SHP77 treated with DMSO at 0.1 percent for 48 hours (cell line): ENCODE measurements at regions not wholly inside any gene's neighbourhood (a gene's known extent, or its start where the extent isn't known, plus 50 kb on each side); places are given as distances from the start of the nearest gene placed in this dataset.
"Not testable (repeated sequence)": the region's sequence is repeated elsewhere in the genome, so short reads cannot be mapped to it uniquely, and the experiment has no call there.

Experiments
- DNase-seq: peaks from one replicate; lab custom pipeline; 2025; lab: John Stamatoyannopoulos, UW

DNA sequence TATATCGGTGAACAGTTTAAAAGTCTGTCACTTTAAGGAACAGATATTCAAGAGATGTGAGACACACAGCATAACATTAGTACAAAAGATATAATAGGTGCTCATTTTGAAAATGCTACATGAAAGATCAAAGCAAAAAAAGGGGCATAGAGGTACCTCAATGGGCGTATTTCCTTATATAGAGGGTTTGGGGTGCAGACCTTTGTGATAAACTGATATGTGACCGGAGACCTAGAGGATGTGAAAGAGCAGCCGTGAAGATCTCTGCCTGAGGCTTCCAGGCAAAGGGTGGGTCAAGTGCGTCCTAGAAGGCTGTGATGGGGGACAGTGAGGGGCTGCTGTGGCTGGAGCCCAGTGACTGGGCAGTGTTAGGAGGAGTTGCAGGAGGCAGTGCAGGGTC is 551.4 kb downstream of the ETS1 start:
- DNase-seq = no peak

DNA sequence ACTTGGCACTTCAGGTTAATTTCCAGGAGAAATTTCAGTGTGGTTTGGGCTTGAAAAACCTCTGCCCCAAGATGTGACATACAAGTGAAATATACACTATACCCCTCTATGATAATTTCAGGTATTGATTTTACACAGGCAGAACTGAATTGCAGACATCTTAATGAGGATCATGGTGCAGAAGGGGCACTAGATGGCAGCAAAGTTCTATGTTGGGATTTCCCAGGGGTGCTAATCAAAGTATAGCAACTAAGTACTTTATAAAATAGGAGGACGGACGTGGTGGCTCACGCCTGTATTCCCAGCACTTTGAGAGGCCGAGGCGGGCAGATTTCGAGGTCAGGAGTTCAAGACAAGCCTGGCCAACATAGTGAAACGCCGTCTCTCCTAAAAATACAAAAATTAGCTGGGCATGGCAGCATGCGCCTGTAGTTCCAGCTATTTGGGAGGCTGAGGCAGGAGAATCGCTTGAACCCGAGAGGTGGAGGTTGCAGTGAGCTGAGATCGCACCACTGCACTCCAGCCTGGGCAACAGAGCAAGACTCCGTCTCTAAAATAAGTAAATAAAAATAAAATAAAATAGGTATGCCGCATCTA is 555.7 kb downstream of the ETS1 start:
- not testable (repeated sequence) for DNase-seq

DNA sequence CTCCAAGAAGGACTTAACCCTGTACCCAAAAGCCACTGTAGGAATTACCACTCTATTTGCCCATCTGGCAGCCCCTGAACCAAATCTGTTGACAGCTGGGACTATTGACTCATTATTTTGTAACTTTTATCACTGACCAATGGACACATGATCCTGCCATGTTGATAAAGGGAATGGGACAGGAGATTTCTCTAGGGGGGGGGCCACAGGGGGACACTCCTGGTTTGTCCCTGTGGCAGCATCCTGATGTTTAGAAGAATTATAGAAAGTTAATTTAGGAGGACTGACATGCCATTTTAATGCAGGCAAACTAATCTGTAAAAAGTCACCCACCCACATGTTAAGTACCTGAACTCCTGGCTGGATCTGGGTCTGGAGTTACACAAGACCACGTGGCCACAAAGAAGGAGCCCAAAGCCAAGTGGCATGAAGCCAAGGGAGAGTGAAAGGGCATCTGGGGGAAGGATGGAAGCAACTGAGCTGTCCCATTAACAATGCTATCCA is 558.1 kb downstream of the ETS1 start:
- no peak for DNase-seq

DNA sequence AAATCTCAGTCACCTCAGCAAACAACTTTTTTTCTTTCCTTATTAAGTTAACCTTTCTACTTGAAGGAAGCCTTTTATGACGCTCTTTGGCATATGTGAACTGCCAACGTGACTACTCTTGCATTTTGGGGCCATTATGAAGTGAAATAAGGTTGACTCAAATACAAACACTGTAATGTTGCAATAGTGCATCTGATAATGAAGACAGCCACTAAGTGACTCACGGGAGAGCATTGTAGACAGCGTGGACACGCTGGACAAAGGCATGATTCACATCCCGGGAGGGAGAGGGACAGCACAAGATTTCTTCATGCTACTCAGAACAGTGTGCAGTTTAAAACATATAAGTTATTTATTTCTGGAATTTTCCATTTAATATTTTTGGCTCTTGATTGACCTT is 560.8 kb downstream of the ETS1 start:
- DNase-seq = no peak

DNA sequence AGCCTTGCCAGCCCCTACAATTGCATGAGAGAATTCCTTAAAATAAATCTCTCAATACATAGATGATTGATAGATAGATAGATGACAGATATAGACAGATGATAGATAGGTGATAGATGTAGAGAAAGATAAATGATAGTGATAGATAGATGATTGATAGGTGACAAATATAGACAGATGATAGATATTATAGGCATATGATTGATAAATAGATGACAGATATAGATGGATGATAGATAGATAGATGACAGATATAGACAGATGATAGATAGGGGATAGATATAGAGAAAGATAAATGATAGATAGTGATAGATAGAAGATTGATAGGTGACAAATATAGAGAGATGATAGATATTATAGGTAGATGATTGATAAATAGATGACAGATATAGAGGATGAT is 564.6 kb downstream of the ETS1 start:
- DNase-seq = no peak

DNA sequence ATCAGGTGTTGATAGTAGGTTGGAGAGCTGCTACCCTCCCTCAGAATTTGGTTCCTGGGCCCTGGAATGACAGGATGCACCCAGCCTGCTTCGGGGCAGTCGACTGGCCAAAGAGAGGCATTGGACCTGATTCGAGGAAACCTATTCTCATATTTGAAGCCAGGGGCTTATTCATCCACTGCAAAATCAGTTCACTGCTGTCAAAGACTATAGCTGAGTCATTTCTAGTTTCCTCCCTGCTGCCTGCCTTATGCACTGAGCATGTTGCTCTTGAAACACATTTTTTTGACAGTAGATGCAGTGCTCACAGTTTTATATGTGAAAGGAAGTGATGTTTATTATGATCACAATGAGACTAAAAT is 565.4 kb downstream of the ETS1 start:
- DNase-seq = no peak

DNA sequence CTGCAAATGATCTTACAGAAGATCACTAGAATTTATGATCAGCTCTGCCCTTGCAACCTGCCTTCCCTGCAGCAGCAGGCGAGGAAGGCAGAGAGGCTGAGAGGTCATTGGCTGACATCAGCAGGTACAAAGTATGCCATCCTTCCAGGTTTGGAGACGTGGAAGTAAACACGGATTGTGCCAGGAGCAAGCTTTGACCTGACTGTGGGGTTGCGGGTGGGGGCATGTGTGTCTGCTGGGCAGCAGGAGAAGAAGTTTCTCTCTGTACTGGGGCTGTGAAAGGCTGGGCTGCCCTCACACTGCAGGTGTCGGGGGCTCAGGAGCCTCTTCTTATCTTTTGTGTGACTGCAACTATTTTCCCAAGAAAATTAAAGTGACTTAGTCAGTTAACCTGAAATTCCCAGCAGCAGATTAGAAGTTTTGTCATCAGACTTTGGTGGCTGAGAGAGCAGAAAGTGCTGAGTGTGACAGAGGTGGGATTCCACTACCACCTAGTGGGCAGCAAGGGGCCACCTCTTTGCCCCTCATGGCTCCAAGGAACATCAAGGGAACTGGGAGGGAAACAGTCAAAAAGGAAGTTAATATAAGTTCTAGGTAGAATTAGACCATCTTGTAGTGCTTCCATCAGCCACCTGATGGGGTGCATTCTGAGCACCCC is 565.9 kb downstream of the ETS1 start:
- no peak for DNase-seq

DNA sequence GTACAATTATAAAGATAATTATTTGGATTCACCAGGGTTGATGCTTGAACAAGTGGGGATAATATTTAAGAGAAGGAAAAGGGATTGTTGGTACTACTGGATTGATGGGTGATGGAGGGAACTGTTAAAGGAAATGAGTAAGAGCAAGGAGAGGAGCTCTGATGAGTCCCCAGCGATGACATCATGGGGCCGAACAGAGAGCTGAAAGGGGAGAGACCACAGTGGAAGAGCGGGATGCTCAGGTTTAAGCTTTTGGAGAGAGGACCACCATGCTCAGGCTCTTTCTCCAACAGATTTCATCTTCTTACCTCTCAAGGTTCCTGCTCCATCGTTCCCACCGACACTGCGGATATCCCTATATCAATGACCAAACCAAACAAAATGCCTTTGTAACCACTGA is 568.7 kb downstream of the ETS1 start:
- DNase-seq = no peak

DNA sequence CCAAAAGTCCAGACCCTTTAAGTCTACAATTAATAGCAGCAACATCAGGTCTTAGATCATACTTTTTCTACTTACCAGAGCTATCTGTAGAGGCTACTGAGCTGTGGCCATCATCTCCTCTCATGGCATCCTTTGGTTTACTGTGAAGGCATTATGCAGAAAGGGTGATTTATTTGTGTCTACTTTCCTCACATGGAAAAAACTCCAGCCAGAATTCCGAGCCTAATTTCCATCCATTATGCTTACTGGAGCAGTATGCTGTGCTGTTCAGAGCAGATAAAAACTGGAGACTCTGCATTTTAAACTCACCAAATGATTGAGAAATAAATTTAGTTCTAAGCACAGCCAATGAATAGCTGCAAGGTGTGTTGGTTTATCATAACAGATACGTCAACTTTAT is 581.8 kb downstream of the ETS1 start:
- DNase-seq = no peak

DNA sequence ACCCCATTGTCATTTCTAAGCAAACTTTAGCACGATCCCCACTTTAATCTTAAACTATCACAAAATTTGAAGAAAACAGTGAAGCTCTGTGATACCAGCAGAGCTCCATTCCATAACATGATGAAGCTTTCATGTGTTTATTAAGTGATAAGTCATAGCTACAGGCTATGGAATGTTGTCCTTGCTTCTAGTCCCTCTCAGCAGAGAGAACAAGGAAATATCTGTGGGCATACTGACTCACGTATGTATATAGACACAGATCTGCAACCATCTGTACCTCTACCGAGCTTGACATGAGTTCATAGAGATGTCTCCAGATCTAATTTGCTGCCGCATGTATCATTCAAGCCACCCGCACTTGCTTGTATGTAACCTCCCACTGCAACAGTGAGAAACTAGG is 588.9 kb downstream of the ETS1 start:
- no peak for DNase-seq

DNA sequence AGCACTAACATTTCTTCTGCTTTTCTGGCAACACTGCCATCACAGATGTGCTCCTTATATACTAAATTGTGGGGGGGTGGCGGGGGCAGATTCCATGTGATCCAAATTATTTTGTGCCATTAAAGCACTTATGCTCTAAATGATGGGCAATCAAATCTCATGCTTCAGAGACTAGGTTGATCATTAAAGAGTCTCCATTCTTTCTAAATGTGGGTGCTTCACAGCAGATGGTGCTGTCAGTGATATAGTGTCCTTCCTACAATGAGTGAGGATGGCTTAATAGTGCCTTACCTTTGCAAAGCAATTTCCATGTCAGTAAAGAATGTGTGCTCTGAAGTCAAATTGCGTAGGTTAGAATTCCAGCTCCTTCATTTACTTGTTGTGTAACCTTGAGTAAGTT is 589.8 kb downstream of the ETS1 start:
- no peak for DNase-seq

DNA sequence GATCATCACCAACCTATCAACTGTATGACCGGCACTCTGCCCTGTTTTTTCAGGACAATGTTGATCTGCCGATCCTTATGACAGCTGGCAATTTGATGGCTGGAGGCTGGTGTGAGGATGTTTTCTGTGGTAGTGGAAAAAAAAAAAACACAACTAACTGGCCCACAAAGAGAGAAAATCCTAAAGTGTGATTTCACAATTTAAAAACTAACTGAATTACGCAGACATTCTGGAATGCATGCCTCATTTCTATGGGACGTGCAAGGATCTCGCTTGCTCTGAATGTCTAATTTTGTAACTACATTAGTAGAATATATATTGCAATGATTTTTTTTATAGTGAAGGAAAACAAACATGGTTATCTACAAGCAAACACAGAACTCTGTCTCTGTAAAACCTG is 590.5 kb downstream of the ETS1 start:
- DNase-seq = no peak

DNA sequence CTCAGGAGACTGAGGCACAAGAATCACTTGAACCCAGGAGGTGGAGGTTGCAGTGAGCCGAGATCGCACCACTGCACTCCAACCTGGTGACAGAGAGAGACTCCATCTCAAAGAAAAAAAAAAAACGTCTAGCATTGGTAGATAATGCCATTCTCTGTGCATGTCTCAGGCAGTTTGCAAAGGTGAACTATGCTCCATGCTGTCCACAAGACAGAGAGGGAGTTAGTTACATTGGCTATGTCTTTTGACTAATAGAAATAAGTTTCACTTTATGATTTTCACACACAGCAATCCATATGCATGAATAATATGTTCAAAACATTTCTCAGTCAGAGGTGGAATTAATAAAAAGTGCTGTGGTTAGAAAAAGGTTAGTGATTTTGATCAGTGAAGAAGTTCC is 591.4 kb downstream of the ETS1 start:
- DNase-seq = no peak

DNA sequence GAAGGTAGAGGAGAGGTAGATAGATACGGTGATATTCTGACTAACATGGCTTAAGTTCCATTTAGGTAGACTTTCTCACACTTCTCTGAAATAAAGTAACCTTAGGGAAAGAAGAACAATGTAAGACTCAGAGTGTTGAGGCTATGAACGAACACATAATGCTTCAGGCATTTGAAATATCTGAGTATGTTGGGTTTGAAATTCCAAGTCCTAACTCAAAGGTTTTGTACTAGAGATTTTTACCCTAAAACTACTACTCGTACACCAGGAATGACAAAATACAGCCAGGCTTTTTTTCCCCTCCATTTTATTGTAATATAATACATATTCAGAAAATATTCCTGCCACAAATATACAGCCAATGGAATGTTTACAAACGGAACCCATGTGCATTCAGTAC is 592.6 kb downstream of the ETS1 start:
- DNase-seq = no peak

DNA sequence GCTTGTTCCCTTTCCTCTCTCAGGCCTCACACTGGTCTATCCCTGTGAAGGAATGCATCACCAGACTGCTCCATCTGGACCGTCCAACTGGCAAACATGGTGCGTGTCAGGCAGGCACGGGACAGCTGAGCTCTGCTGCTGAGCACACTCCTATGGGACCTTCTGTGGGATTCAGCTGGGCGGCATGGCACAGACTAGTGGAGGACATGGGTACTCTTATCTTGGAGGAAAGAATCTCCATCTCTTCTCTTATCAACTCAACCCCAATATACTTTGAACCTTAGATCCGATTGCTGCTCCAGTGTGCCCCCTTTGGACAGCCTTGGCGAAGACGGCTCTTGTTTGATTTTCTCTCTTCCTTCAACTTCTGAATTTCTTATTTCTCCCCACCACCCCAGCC is 593.6 kb downstream of the ETS1 start:
- DNase-seq = no peak

DNA sequence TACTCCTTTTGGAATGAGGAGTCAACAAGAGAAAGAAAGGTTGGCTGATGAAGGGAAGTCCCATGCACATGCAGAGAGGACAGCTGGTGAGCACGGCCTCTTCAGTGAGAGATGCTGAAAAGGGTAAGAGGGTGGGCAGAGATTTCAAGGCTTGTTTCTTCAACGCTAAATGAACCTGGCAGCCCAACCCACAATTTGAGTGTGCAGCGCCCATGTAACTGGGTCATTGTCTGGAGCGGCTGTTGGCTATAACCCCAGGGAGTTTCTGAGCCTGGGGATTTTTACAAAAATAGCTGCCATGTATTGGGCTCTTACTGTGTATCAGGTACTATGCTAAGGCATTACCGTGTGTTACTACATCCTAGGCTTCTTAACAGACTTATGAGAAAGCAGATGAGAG is 594.1 kb downstream of the ETS1 start:
- no peak for DNase-seq

DNA sequence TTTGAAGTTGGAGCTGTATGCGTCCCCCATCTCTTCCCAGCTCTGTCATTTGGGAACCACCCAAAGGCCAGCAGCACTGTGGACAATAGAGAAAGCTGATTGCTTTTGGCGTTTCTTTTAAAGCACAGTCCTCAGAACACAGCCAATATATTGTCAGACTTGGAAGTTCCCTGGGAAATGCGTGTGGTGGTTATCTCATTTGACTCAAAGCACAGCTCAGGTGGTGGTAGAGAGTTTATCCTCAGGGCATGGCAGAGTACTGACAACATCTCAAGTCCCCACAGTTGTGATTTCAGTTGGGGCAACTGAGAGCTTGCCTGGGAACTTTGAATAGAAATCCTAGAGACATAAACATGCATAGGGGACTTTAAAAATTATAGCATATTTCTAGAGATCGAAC is 601.3 kb downstream of the ETS1 start:
- no peak for DNase-seq

DNA sequence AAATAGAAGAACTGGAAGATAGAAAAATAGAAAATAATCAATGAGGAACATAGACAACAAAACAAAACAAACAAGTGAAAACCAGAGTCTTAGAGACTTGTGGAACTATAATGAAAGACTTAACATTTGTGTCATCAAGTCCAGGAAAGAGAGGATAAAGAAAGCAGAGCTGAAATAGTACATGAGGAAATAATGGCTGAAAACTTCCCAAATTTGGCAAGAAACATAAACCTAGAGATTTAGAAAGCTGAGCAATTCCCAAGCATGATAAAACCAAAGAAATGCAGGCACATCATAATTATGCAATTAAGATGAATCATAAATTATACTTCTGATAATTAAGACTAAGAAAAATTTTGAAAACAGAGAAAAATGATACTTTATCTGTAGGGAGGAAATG is 614.5 kb downstream of the ETS1 start:
- DNase-seq = no peak

DNA sequence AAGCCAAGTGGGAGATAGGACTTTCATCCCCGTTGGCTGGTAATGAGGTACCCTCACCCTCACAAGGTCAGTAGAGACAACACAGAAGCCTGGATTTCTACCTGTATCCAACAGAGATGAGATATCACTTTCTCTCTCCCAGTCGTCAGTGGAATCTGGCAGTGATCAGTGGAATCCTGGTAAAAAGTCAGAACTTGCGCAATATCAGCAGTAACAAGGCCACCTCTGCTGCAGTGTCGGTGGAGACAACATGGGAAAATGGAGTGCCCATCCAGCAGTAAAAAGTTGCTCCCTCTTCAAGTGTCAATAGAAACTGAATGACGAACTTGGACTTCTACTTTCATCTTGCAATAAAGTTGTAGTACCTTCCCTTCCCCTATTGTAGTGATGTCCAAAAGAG is 615.9 kb downstream of the ETS1 start:
- DNase-seq = no peak

DNA sequence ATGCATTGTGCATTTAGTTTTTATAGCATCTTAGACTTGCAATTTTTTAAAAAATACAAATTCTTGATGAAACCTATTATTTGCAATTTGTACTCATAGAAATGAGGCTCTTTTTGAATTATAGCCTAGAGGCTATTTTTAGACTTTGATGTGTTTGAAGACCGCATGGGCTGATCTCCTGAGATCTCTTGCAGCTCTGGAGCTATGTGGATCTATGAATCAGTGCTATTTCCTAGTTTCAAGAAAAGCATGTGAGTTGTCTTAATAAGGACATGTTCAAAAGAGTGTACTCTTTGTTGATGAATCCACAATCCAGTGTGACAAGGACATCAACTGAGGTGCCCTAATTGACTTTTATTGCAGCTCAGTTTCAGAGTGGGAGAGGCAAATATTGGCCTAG is 620.5 kb downstream of the ETS1 start:
- DNase-seq = no peak

DNA sequence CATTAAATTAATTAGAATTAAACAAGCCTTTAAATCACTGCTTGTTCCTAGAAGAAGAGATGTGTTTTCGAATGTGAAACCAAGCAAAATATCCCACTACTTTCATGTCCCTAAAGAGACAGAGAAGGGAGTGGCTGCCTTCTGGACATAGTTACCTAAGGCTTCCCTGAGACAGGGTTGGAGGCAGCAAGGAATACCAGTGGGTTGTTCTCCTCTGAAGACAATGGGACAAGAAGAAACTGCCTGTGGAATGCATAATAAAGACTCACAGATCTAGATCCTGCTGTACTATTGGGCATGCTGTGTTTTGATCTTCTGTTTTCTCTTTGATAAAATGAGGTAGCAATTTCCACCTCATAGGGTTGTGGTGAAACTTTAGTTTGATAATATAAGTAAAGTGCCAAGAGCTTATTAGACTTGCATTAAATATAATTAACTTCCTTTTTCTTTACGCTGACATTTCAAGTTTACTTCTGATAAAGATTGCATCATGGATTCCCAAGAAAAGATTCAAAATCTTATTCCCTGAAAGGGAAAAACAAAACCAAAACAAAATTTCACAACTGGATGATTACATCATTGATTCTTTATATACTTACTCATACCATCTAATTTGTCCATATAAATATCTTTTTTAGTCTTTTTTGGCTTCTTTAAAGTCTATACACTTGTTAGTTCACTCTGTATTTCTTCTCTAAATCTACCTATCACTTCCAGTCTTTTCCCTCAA is 621.3 kb downstream of the ETS1 start:
- no peak for DNase-seq

DNA sequence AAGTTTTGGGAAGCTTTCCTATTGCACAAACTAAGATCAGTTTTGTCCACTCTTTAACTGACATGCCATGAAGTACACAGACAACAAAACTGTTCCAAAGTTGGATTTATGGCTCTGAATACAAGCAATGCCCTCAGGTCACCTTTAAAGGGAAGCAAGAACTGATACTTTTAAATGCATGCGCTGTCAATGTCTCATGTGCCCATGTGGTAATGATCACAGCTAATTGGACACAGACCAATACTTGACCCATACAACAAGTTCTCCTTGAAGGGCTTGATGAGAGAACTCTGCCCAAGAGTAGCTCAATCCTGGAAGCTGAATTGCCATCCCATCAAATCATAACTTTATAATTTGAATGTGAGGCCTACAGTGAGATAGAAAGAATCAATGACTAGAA is 624.9 kb downstream of the ETS1 start:
- no peak for DNase-seq

DNA sequence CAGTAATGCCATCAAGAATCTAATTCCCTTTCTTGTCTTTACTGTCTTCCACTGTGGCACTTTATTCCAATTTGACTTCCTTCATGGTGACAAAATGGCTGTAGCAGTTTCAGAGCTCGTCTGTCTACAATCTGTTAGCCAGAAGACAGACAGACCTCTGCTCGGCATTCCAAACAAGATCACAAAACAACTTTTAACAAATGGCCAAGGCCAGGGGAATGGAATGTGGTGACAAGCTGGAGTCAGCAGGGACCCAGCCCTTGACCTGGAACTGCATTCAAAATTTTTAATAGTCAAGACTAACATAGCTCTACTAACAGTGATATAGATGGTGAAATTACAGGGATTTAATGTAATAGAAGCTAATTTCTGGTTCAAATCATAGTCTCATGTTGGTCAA is 637.2 kb downstream of the ETS1 start:
- no peak for DNase-seq

DNA sequence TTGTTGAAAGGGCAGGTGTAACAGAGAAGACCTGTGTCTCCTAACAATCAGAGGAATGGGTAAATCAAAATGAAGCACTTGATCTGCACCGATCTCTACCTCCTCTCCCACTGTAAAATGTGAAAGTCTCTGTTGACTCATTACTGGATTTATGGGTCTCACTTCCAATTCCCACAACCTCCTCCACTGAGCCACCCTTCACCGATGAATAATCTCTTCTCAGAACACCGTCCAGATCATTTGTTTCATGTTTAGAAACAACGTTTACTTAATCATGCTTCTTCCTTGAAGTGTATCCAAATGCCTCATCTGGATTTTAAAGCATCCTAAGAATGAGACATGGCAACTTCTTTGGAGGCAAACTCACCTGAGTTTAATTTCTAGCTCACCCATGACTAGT is 643.6 kb downstream of the ETS1 start:
- DNase-seq = no peak
